Smooth muscle cell (in vitro differentiated cells): ENCODE measurements at regions not wholly inside any gene's neighbourhood (a gene's known extent, or its start where the extent isn't known, plus 50 kb on each side); places are given as distances from the start of the nearest gene placed in this dataset.
A peak's percentile ranks its signal among the peaks of the same experiment; 100 is the strongest.

Experiments
- DNase-seq: peaks from one replicate; lab custom pipeline; 2025; ENCODE audit not compliant: unreplicated experiment; lab: John Stamatoyannopoulos, UW
- H2AFZ ChIP-seq: fragments of 200-600 bp; sonication (generic); 2 replicates; pipeline ENCODE4 v1.6.0; 2016; ENCODE audit warnings: antibody characterized with exemption, low read depth, mild to moderate bottlenecking
- H3F3A ChIP-seq: fragments of 200-600 bp; sonication (generic); 2 replicates; pipeline ENCODE4 v1.6.0; 2017; ENCODE audit warnings: antibody characterized with exemption, low read depth
- H3K27ac ChIP-seq: fragments of 200-600 bp; sonication (generic); 2 replicates; pipeline ENCODE4 v1.5.1; 2016; ENCODE audit warnings: low read depth, mild to moderate bottlenecking
- H3K27me3 ChIP-seq: fragments of 200-600 bp; sonication (generic); 2 replicates; pipeline ENCODE4 v1.6.1; 2016; ENCODE audit warnings: low read depth, mild to moderate bottlenecking
- H3K36me3 ChIP-seq: fragments of 200-600 bp; sonication (generic); 2 replicates; pipeline ENCODE4 v1.5.1; 2016; ENCODE audit warnings: low read depth
- H3K4me1 ChIP-seq: fragments of 200-600 bp; sonication (generic); 2 replicates; pipeline ENCODE4 v1.5.1; 2016; ENCODE audit warnings: low read depth
- H3K4me2 ChIP-seq: fragments of 200-600 bp; sonication (generic); 2 replicates; pipeline ENCODE4 v1.6.0; 2016; ENCODE audit warnings: mild to moderate bottlenecking
- H3K4me3 ChIP-seq: fragments of 200-600 bp; sonication (generic); 2 replicates; pipeline ENCODE4 v1.5.1; 2016; ENCODE audit warnings: mild to moderate bottlenecking
- H3K79me2 ChIP-seq: fragments of 200-600 bp; sonication (generic); 2 replicates; pipeline ENCODE4 v1.6.0; 2016; ENCODE audit warnings: low read depth, mild to moderate bottlenecking
- H3K9ac ChIP-seq: fragments of 200-600 bp; sonication (generic); 2 replicates; pipeline ENCODE4 v1.6.0; 2016; ENCODE audit warnings: low read depth
- H3K9me3 ChIP-seq: fragments of 200-600 bp; sonication (generic); replicated peaks from 2 replicates; pipeline ENCODE4 v1.5.1; 2016; ENCODE audit warnings: low read depth
- H4K20me1 ChIP-seq: fragments of 200-600 bp; sonication (generic); 2 replicates; pipeline ENCODE4 v1.6.0; 2016; ENCODE audit warnings: low read depth
- WGBS: methylation state at CpG from one replicate; pipeline ENCODE4 v1.1.7; 2016; ENCODE audit warnings: low lambda C conversion rate; 5-methylcytosine and 5-hydroxymethylcytosine counted together
- TF ChIP-seq, protein P1 (sequence below): fragments of 200-600 bp; sonication (generic); IDR thresholded peaks from 2 replicates; pipeline ENCODE4 v1.5.1; 2017; ENCODE audit warnings: borderline replicate concordance, mild to moderate bottlenecking, antibody characterized with exemption; ENCODE audit not compliant: insufficient read depth, poor library complexity, severe bottlenecking

DNA sequence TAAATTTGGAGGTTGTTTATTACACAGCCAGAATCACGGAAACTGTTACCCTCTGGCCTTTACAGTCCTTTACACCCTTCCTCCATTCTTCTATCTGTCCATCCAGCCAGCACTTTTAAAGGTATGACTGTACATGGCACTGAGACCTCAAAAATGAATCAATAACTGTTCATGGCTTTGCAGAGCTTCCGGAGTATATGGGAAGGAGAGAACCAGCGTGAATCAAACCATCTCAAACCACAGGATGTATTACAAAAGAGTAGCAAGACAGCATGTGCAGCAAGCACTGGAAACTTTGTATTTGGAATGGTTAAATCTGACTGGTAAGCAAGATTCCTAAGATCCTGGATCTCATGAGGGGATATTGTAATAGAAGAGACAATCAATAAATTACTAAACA, 228.5 kb upstream of the CASK start:
- no peak overlapping the region for H3K27ac ChIP-seq
- TF ChIP-seq, protein P1, sequence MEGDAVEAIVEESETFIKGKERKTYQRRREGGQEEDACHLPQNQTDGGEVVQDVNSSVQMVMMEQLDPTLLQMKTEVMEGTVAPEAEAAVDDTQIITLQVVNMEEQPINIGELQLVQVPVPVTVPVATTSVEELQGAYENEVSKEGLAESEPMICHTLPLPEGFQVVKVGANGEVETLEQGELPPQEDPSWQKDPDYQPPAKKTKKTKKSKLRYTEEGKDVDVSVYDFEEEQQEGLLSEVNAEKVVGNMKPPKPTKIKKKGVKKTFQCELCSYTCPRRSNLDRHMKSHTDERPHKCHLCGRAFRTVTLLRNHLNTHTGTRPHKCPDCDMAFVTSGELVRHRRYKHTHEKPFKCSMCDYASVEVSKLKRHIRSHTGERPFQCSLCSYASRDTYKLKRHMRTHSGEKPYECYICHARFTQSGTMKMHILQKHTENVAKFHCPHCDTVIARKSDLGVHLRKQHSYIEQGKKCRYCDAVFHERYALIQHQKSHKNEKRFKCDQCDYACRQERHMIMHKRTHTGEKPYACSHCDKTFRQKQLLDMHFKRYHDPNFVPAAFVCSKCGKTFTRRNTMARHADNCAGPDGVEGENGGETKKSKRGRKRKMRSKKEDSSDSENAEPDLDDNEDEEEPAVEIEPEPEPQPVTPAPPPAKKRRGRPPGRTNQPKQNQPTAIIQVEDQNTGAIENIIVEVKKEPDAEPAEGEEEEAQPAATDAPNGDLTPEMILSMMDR = no peak

DNA sequence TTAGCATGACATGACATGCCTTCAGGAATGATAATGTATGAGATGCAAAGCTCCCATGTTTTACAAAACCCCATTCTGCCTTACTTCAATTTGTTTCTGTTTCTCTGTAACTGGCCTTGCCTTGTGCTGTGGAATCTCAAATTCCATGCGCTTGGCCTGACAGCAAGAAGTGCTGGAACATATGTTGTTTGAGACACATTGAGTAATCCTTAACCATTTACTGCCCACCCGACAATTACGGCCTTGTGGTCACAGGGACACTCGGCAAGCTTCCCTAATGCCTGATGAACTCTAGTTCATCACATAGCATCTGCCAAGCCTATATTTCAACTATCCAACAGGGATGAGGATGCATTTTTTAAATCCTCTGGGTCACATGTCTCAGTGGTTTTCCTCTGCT, 226.4 kb upstream of the CASK start:
- TF ChIP-seq, protein P1 = no peak
- WGBS = 42% methylated on average over 4 of the region's 4 CpGs
- H2AFZ ChIP-seq = no peak overlapping the region
- H3K36me3 ChIP-seq = no peaks in the 10 kb centered on the region
- H3K79me2 ChIP-seq = no peaks in the 10 kb centered on the region
- no peak overlapping the region for H3K4me3 ChIP-seq
- no peaks in the 10 kb centered on the region for H3K27me3 ChIP-seq
- H3F3A ChIP-seq = no peaks in the 10 kb centered on the region
- H4K20me1 ChIP-seq = no peaks in the 10 kb centered on the region
- no peaks in the 10 kb centered on the region for H3K9me3 ChIP-seq
- DNase-seq = no peak
- peaks cover 6% of the 10 kb centered on the region for H3K4me1 ChIP-seq
- H3K27ac ChIP-seq = no peak overlapping the region
- no peak overlapping the region for H3K9ac ChIP-seq
- no peak overlapping the region for H3K4me2 ChIP-seq

More for the DNA sequence above, 228.5 kb upstream of the CASK start:
- Histone ChIP-seq H3K79me2 (no peaks in the 10 kb centered on the region), H3K9ac (no peak overlapping the region), H3K9me3 (no peaks in the 10 kb centered on the region), H3K4me2 (no peak overlapping the region), H4K20me1 (no peaks in the 10 kb centered on the region), H3K4me3 (no peak overlapping the region), H2AFZ (no peak overlapping the region), H3K4me1 (peaks cover 6% of the 10 kb centered on the region), H3F3A (no peaks in the 10 kb centered on the region), H3K36me3 (no peaks in the 10 kb centered on the region), H3K27me3 (no peaks in the 10 kb centered on the region)
- 81% methylated on average over 3 of the region's 3 CpGs for whole genome bisulfite sequencing
- no peak for DNase-seq

DNA sequence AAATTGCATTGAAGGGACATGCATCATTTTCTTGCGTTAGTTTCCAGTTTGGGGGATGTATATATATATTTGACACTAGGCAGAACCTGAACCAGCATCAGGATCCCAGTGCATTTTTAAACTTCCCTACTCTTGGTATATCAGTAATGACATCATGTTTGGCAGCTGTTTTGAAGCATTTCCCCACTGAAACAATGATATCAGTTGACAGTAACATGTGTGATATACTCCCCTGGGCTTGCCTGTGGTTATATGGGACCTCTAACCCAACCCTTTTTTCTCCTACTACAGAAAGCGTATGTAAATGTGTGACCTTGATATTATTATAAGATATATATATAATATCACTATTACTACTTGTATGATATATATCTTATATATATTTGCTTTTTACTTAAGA, 225.9 kb upstream of the CASK start:
- TF ChIP-seq, protein P1 = no peak
- Histone ChIP-seq H3K4me2 (peak overlapping the region; percentile 2), H3K36me3 (no peaks in the 10 kb centered on the region), H3K27ac (no peak overlapping the region), H4K20me1 (no peaks in the 10 kb centered on the region), H3K4me3 (no peak overlapping the region), H3K4me1 (peaks cover 6% of the 10 kb centered on the region), H3K9me3 (no peaks in the 10 kb centered on the region), H2AFZ (no peak overlapping the region), H3K9ac (no peak overlapping the region), H3K79me2 (no peaks in the 10 kb centered on the region), H3K27me3 (no peaks in the 10 kb centered on the region), H3F3A (no peaks in the 10 kb centered on the region)
- 70% methylated on average over 2 of the region's 2 CpGs for WGBS
- no peak for DNase-seq

DNA sequence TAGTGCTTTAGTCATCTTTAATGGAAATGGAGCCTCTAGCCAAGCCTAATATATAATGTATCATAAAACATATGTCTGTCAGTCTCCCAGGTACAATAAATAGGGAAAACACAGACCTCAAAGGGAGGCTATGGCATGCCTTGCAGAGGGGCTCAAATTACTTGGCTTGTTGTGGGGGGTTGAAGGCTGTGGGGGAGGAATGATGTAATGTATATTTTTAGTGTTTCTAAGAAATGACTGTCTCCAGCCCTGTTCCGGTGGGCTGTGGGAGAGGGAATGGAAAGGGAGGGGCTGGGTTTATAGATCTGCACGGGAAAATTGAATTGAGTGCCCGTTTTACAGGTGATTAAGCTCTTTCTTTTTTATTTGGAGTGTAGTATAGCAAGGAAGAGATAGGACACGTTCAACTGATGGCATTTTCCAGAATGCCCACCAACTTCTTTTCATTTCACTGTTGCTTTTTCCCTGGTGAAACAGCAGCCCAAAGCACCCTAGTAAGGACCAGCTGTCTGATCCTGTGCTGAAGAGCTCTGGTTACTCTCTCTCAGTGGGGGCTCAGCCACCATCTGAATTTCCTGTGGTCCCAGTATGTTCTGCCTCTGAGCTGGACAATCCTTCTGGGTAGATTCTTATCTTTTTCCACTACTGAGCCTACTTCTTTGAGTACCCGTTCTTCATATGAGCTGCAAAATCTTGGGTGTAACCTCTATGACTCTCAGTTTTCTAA, 220.7 kb upstream of the CASK start:
- Histone ChIP-seq H3K4me3 (no peak overlapping the region), H4K20me1 (no peaks in the 10 kb centered on the region), H3F3A (no peaks in the 10 kb centered on the region), H3K9me3 (no peaks in the 10 kb centered on the region), H3K27ac (no peak overlapping the region), H3K36me3 (no peaks in the 10 kb centered on the region), H3K4me2 (no peak overlapping the region), H2AFZ (peak overlapping the region; percentile 53), H3K9ac (no peak overlapping the region), H3K27me3 (no peaks in the 10 kb centered on the region), H3K4me1 (peaks cover 6% of the 10 kb centered on the region), H3K79me2 (no peaks in the 10 kb centered on the region)
- WGBS = 62% methylated on average over 5 of the region's 5 CpGs
- no peak for DNase-seq
- TF ChIP-seq, protein P1 = no peak
